ENCODE measurements at regions not wholly inside any gene's neighbourhood (a gene's known extent, or its start where the extent isn't known, plus 50 kb on each side); places are given as distances from the start of the nearest gene placed in this dataset.

DNA sequence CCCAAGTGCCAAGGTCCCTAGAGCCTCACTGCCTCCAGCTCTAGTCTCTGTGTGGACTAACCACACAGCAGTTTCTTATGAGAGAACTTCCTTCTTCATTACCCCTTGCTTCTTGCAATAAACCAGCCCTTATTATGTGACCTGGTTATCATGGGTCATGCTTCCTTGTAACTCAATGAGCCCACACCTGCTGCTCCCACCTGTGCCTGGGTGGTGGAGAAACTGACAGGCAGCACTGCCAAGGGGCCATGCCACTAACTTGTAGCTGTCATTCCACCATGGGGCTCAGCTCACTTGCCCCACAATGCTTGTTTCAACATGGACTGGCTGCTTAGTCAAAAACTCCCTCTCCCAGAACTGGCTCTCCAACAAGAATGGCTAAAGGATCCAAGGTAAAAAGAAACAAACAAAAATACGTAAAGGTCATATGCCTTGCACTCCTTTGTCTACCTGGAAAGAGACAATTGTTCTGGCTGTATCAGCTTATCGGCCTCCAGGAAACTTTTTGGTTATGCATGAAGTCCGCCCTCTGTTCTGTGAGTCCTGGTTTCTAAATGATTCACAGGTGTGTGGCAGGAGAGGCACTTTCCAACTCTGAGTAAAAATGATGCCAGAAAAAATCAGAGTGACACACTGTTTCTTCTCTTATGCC lies 446.4 kb downstream of the COG6 start (continued):
- TF ChIP-seq, protein P1, sequence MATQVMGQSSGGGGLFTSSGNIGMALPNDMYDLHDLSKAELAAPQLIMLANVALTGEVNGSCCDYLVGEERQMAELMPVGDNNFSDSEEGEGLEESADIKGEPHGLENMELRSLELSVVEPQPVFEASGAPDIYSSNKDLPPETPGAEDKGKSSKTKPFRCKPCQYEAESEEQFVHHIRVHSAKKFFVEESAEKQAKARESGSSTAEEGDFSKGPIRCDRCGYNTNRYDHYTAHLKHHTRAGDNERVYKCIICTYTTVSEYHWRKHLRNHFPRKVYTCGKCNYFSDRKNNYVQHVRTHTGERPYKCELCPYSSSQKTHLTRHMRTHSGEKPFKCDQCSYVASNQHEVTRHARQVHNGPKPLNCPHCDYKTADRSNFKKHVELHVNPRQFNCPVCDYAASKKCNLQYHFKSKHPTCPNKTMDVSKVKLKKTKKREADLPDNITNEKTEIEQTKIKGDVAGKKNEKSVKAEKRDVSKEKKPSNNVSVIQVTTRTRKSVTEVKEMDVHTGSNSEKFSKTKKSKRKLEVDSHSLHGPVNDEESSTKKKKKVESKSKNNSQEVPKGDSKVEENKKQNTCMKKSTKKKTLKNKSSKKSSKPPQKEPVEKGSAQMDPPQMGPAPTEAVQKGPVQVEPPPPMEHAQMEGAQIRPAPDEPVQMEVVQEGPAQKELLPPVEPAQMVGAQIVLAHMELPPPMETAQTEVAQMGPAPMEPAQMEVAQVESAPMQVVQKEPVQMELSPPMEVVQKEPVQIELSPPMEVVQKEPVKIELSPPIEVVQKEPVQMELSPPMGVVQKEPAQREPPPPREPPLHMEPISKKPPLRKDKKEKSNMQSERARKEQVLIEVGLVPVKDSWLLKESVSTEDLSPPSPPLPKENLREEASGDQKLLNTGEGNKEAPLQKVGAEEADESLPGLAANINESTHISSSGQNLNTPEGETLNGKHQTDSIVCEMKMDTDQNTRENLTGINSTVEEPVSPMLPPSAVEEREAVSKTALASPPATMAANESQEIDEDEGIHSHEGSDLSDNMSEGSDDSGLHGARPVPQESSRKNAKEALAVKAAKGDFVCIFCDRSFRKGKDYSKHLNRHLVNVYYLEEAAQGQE (IDR thresholded peaks at IDR 0.05; ENCODE audit: unreplicated experiment): no peak
- TF ChIP-seq ETS1 (IDR thresholded peaks at IDR 0.05) (no peak), ZNF331 (CRISPR knock-in tag; IDR thresholded peaks at IDR 0.05; ENCODE audit: low read depth) (no peak)

DNA sequence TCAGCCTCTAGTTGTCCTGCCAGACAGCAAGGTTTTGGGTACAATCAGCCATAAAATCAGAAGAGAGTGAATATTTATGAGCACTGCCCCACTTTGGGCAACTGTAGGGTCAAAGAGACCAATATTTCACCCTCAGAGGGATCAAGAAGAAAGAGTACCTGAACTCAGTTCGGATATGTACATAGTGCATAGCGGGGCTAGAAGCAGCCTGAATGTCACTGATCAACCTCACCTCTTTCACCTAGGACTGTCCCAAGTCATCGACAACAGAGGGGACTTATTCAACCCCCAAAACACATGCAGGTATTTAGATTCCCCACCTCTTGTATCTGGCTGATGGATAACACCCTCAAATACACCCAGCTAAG lies 446.9 kb downstream of the COG6 start:
- DNase-seq (ENCODE audit: low spot score) (no peak), ATAC-seq (no peak)
- no peak overlapping the region for H3K27ac ChIP-seq (ENCODE audit: low read depth)
- no peak overlapping the region for H3K4me3 ChIP-seq
- Mint-ChIP-seq H3K9me3 (peaks cover 17% of the 10 kb centered on the region; the same call in 2 of the 3 replicates), H3K4me1 (peaks cover 4% of the 10 kb centered on the region; the same call in 2 of the 3 replicates), H3K27ac (no peak overlapping the region), H3K4me3 (no peak overlapping the region), H3K36me3 (ENCODE audit: low read depth) (peaks cover 12% of the 10 kb centered on the region), H3K27me3 (ENCODE audit: insufficient read depth, low read depth, poor library complexity) (no peaks in the 10 kb centered on the region)
- H3K36me3 ChIP-seq (ENCODE audit: insufficient read depth): no peaks in the 10 kb centered on the region
- no peak for TF ChIP-seq EZH2phosphoT487 (IDR thresholded peaks at IDR 0.05; ENCODE audit: unreplicated experiment)
- TF ChIP-seq, protein P1 (IDR thresholded peaks at IDR 0.05; ENCODE audit: unreplicated experiment): no peak
- no peak for TF ChIP-seq EZH2 (IDR thresholded peaks at IDR 0.05; ENCODE audit: low read depth, unreplicated experiment)
- no peak for TF ChIP-seq STAT1 (IDR thresholded peaks at IDR 0.05; ENCODE audit: unreplicated experiment)
- TF ChIP-seq ZNF331 (CRISPR knock-in tag; IDR thresholded peaks at IDR 0.05; ENCODE audit: low read depth): no peak
- TF ChIP-seq NANOG (IDR thresholded peaks at IDR 0.05; ENCODE audit: borderline replicate concordance): no peak
- no peak for TF ChIP-seq ZNF462 (CRISPR knock-in tag; IDR thresholded peaks at IDR 0.05)
- H4K20me1 ChIP-seq (replicated peaks; ENCODE audit: insufficient read depth): no peaks in the 10 kb centered on the region
- H3K4me2 ChIP-seq: no peak overlapping the region
- H3K9me2 ChIP-seq (ENCODE audit: insufficient read depth): 0 out of 2 replicates have a peak, but pooled peaks cover 4% of the 10 kb centered on the region
- no peak overlapping the region for H2AFZ ChIP-seq
- H3F3A ChIP-seq (replicated peaks; ENCODE audit: low read depth): no peaks in the 10 kb centered on the region
- H3K4me1 ChIP-seq (ENCODE audit: insufficient read depth): no peaks in the 10 kb centered on the region
- H3K27me3 ChIP-seq (ENCODE audit: insufficient read depth): no peaks in the 10 kb centered on the region
- no peaks in the 10 kb centered on the region for H3K79me2 ChIP-seq (replicated peaks; ENCODE audit: insufficient read depth)

Measured in GM23338 (cell line).